HG03103 (cell line): ENCODE measurements at regions not wholly inside any gene's neighbourhood (a gene's known extent, or its start where the extent isn't known, plus 50 kb on each side); places are given as distances from the start of the nearest gene placed in this dataset.
A peak's percentile ranks its signal among the peaks of the same experiment; 100 is the strongest.
"Not testable (repeated sequence)": the region's sequence is repeated elsewhere in the genome, so short reads cannot be mapped to it uniquely, and the experiment has no call there.

Source experiments
- ATAC-seq: cut with Tn5 transposase; IDR thresholded peaks from one replicate; pipeline ENCODE4 v1.9.1; 2021; ENCODE audit warnings: low read depth; ENCODE audit not compliant: unreplicated experiment

GRCh38 chr10:123309731-123310130 is 155.5 kb downstream of the BUB3 start:
- ATAC-seq: no peak

- no peak for ATAC-seq
Measured at GRCh38 chr10:123316776-123317175, 162.6 kb downstream of the BUB3 start.

- no peak for ATAC-seq
Measured at GRCh38 chr10:123318516-123318915, 164.3 kb downstream of the BUB3 start.

GRCh38 chr10:123320091-123320490 is 165.9 kb downstream of the BUB3 start:
- ATAC-seq: no peak

- no peak for ATAC-seq
Measured at GRCh38 chr10:123323884-123324283, 169.7 kb downstream of the BUB3 start.

- no peak for ATAC-seq
Measured at GRCh38 chr10:123325663-123326190, 171.5 kb downstream of the BUB3 start.

GRCh38 chr10:123326674-123327073 is 172.5 kb downstream of the BUB3 start:
- no peak for ATAC-seq

GRCh38 chr10:123327450-123327849 is 173.2 kb downstream of the BUB3 start:
- ATAC-seq: peak; percentile 57

GRCh38 chr10:123327896-123328295 is 173.7 kb downstream of the BUB3 start:
- ATAC-seq: no peak

GRCh38 chr10:123331438-123331837 is 177.2 kb downstream of the BUB3 start:
- no peak for ATAC-seq

GRCh38 chr10:123346581-123346980 is 192.4 kb downstream of the BUB3 start:
- ATAC-seq: no peak

GRCh38 chr10:123348691-123349572 is 194.7 kb downstream of the BUB3 start:
- no peak for ATAC-seq

GRCh38 chr10:123351715-123352114 is 197.5 kb downstream of the BUB3 start:
- no peak for ATAC-seq

GRCh38 chr10:123354521-123354920 is 200.3 kb downstream of the BUB3 start:
- no peak for ATAC-seq

- ATAC-seq: no peak
Measured at GRCh38 chr10:123355748-123356481, 201.7 kb downstream of the BUB3 start.

- no peak for ATAC-seq
Measured at GRCh38 chr10:123356799-123357198, 202.6 kb downstream of the BUB3 start.

GRCh38 chr10:123357421-123357930 is 203.3 kb downstream of the BUB3 start:
- ATAC-seq: no peak

- ATAC-seq: no peak
Measured at GRCh38 chr10:123359539-123359938, 205.3 kb downstream of the BUB3 start.

GRCh38 chr10:123361832-123362231 is 207.6 kb downstream of the BUB3 start:
- no peak for ATAC-seq

GRCh38 chr10:123367195-123367594 is 213.0 kb downstream of the BUB3 start:
- no peak for ATAC-seq

- ATAC-seq: not testable (repeated sequence)
Measured at GRCh38 chr10:123371626-123372025, 217.4 kb downstream of the BUB3 start.
